Lung (tissue), 11 donors: ENCODE measurements at regions not wholly inside any gene's neighbourhood (a gene's known extent, or its start where the extent isn't known, plus 50 kb on each side); places are given as distances from the start of the nearest gene placed in this dataset.

Source experiments
- ATAC-seq: fragments of 200-7000 bp; cut with Tn5 transposase; one replicate; pipeline ENCODE4 v1.9.1; 2020; ENCODE audit warnings: moderate number of reproducible peaks; ENCODE audit not compliant: insufficient read depth, low FRiP score
- DNase-seq, 3 donors: peaks; one replicate each; pipeline ENCODE4 v3.0.0-alpha.2; 2013 to 2017
- H3K27ac ChIP-seq, 2 donors: one replicate each; pipeline ENCODE4 v1.5.1; 2013; ENCODE audit warnings: mild to moderate bottlenecking in 2 of 2, moderate library complexity in 2 of 2, control low read depth in 1 of 2, inconsistent platforms in 1 of 2, low read depth in 1 of 2, low read length in 1 of 2
- H3K27me3 ChIP-seq, 3 donors: one replicate each; pipeline ENCODE4 v1.5.1; 2013; ENCODE audit warnings: low read length in 2 of 3; ENCODE audit not compliant: control insufficient read depth in 3 of 3, insufficient read depth in 3 of 3
- H3K36me3 ChIP-seq, 4 donors: one replicate each; pipeline ENCODE4 v1.5.1; 2013; ENCODE audit warnings: low read length in 4 of 4, mild to moderate bottlenecking in 1 of 4, moderate library complexity in 1 of 4; ENCODE audit not compliant: control insufficient read depth in 4 of 4, insufficient read depth in 4 of 4
- H3K4me1 ChIP-seq, 5 donors: one replicate each; pipeline ENCODE4 v1.5.1; 2013; ENCODE audit warnings: low read length in 5 of 5, mild to moderate bottlenecking in 2 of 5, moderate library complexity in 1 of 5; ENCODE audit not compliant: control insufficient read depth in 5 of 5, insufficient read depth in 5 of 5
- H3K4me3 ChIP-seq: one replicate; pipeline ENCODE4 v1.5.1; 2013; ENCODE audit warnings: mild to moderate bottlenecking, control low read depth, moderate library complexity
- H3K9ac ChIP-seq, 2 donors: one replicate each; pipeline ENCODE4 v1.5.1; 2013; ENCODE audit warnings: low read length in 2 of 2, control low read depth in 1 of 2; ENCODE audit not compliant: insufficient read depth in 1 of 2
- H3K9me3 ChIP-seq, 4 donors: one replicate each; pipeline ENCODE4 v1.5.1; 2013; ENCODE audit warnings: low read length in 3 of 4, mild to moderate bottlenecking in 1 of 4, moderate library complexity in 1 of 4; ENCODE audit not compliant: control insufficient read depth in 4 of 4, insufficient read depth in 3 of 4
- WGBS, 2 donors: extraction: QIAGEN DNeasy Blood & Tissue Kit; methylation state at CpG; one replicate each; pipeline ENCODE4 v1.1.7; 2013; 5-methylcytosine and 5-hydroxymethylcytosine counted together
- TF ChIP-seq, protein P1 (sequence below): IDR thresholded peaks from 2 replicates; pipeline ENCODE4 v1.5.1; 2012; ENCODE audit warnings: mild to moderate bottlenecking; ENCODE audit errors: control extremely low read depth, extremely low read depth
- donor health status: control.
- donor health status: control.
- donor health status: Bipolar disorder and iron deficiency.
- donor health status: healthy.
- donor health status: DM: yes; HTN: yes; CAD: no.

DNA sequence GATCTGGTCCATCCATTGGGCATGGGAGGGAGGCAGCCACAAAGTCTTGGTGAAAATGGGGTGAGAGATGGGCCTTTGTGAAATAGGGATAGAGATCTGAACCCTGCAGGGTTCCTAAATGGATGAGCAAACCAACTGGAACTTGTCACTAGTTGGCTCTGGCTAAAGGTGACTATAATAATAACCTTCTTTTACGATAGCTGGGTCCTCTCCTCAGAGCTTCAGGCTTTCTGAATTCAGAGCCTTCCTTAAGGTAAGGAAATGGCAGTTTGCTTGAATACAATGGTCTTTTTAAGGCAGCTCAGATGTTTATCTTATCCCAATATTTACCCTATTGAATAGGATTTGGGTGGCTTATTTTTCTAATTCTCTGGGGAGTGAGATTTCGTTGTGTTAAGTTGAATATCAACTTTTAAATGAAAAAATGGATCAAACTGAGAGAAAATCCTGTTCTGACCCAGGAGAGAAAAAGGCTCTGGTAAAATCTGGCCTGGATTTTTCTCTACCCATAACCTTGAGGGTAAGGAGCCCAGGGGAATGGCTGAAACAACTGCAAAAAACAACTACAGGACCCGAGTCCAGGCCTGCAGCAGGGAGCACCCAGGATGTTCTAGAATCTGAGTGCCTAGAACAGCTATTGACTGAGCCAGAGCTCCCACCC, 61.1 kb upstream of the CXCR4 start:
- Histone ChIP-seq H3K9me3 (peaks cover 0 to 7% (median 0%) of the 10 kb centered on the region in 4 donors), H3K9ac (no peak overlapping the region), H3K27me3 (no peaks in the 10 kb centered on the region), H3K4me1 (no peaks in the 10 kb centered on the region), H3K4me3 (no peak overlapping the region), H3K36me3 (no peaks in the 10 kb centered on the region), H3K27ac (no peak overlapping the region)
- TF ChIP-seq, protein P1, sequence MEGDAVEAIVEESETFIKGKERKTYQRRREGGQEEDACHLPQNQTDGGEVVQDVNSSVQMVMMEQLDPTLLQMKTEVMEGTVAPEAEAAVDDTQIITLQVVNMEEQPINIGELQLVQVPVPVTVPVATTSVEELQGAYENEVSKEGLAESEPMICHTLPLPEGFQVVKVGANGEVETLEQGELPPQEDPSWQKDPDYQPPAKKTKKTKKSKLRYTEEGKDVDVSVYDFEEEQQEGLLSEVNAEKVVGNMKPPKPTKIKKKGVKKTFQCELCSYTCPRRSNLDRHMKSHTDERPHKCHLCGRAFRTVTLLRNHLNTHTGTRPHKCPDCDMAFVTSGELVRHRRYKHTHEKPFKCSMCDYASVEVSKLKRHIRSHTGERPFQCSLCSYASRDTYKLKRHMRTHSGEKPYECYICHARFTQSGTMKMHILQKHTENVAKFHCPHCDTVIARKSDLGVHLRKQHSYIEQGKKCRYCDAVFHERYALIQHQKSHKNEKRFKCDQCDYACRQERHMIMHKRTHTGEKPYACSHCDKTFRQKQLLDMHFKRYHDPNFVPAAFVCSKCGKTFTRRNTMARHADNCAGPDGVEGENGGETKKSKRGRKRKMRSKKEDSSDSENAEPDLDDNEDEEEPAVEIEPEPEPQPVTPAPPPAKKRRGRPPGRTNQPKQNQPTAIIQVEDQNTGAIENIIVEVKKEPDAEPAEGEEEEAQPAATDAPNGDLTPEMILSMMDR, result no peak
- DNase-seq (no peak), ATAC-seq (no peak)
- 56 to 75% methylated on average over 3 of the region's 3 CpGs for WGBS, 2 donors

DNA sequence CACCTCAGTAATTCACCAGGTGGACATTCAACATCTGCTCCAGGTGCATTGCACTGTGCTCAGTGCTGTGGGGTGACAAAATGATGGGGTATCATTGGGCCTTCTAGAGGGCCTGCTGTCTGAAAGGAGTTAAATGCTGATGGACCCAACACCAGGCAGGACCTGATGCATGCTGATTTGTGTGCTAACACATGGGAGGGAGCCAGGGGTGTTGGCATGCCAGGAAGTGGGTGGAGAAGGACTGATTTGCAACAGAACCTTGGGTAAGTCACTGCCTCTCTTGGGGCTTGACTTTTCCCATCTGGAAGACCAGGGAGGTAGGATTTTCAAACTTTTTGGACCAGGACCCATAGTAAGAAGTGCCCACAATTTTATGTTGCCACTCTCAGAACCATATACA, 57.9 kb upstream of the CXCR4 start:
- Histone ChIP-seq H3K9me3 (peaks cover 0 to 4% (median 0%) of the 10 kb centered on the region in 4 donors), H3K36me3 (no peaks in the 10 kb centered on the region), H3K4me3 (no peak overlapping the region), H3K27me3 (no peaks in the 10 kb centered on the region), H3K4me1 (no peaks in the 10 kb centered on the region), H3K9ac (no peak overlapping the region), H3K27ac (no peak overlapping the region)
- ATAC-seq (no peak), DNase-seq (no peak)
- TF ChIP-seq, protein P1, result no peak

DNA sequence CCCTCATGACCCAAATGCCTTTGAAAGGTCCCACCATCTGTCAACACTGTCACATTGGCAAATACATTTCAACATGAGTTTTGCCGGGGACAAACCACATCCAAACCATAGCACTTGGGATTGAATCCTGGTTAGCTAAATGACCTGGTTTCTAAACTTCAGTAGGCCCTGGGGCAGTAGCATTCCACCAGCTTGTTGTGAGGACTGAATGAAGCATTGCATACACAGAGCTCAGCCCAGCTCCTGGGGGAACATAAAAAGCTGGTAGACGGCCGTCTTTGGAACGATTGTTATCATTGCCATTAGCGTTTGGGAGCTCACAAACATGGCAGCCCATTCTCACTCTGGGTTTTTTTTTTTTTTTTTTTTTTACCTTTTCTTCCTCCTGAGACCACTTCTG, 57.5 kb upstream of the CXCR4 start:
- no peak overlapping the region for H3K4me3 ChIP-seq
- WGBS, 2 donors, result 86 to 94% methylated on average over 5 of the region's 5 CpGs

More for the DNA sequence above, 57.5 kb upstream of the CXCR4 start:
- no peak for DNase-seq
- H3K9ac ChIP-seq, result no peak overlapping the region
- no peaks in the 10 kb centered on the region for H3K9me3 ChIP-seq
- H3K36me3 ChIP-seq, result no peaks in the 10 kb centered on the region
- no peaks in the 10 kb centered on the region for H3K4me1 ChIP-seq
- H3K27me3 ChIP-seq, result no peaks in the 10 kb centered on the region
- ATAC-seq, result no peak
- no peak overlapping the region for H3K27ac ChIP-seq
- TF ChIP-seq, protein P1, result no peak
